Lower lobe of right lung (tissue), 2 donors: ENCODE measurements at regions not wholly inside any gene's neighbourhood (a gene's known extent, or its start where the extent isn't known, plus 50 kb on each side); places are given as distances from the start of the nearest gene placed in this dataset.

Source experiments
- ATAC-seq, 2 donors: fragments of 200-7000 bp; cut with Tn5 transposase; one replicate each; pipeline ENCODE4 v1.9.1; 2020 to 2022; ENCODE audit warnings: mild to moderate bottlenecking in 2 of 2, moderate library complexity in 2 of 2
- DNase-seq: peaks from one replicate; pipeline ENCODE4 v3.0.0-alpha.2; 2020
- H3K27ac ChIP-seq: fragments of 200-600 bp; one replicate; pipeline ENCODE4 v1.8.0; 2022
- H3K27me3 ChIP-seq: fragments of 200-600 bp; one replicate; pipeline ENCODE4 v1.8.0; 2022; ENCODE audit warnings: low read depth
- H3K36me3 ChIP-seq: fragments of 200-600 bp; one replicate; pipeline ENCODE4 v1.8.0; 2022; ENCODE audit warnings: mild to moderate bottlenecking
- H3K4me1 ChIP-seq: fragments of 200-600 bp; one replicate; pipeline ENCODE4 v1.8.0; 2022
- H3K4me3 ChIP-seq: fragments of 200-600 bp; one replicate; pipeline ENCODE4 v1.8.0; 2022; ENCODE audit warnings: mild to moderate bottlenecking
- H3K9me3 ChIP-seq: fragments of 200-600 bp; one replicate; pipeline ENCODE4 v1.8.0; 2022
- CTCF ChIP-seq: fragments of 200-600 bp; IDR thresholded peaks from one replicate; pipeline ENCODE4 v1.8.0; 2022; ENCODE audit warnings: antibody characterized with exemption, mild to moderate bottlenecking
- intact Hi-C: fragments of 100-400 bp; cut with DNase I; formaldehyde crosslinking; loops from one replicate; pipeline ENCODE4 v1.11.0; 2022
- donor health status: DM: no; HTN: yes; CAD: no; lungs with severe emphysema.

GRCh38 chr10:65346466-65346865 lies 1579.4 kb upstream of the LRRTM3 start:
- no peak for DNase-seq

GRCh38 chr10:65348637-65349036 lies 1577.2 kb upstream of the LRRTM3 start:
- TF ChIP-seq CTCF: no peak
- Histone ChIP-seq H3K4me3 (no peak overlapping the region), H3K27me3 (no peaks in the 10 kb centered on the region), H3K9me3 (no peaks in the 10 kb centered on the region), H3K4me1 (no peaks in the 10 kb centered on the region), H3K27ac (no peak overlapping the region), H3K36me3 (no peaks in the 10 kb centered on the region)
- DNase-seq (no peak), ATAC-seq (no peak)
- intact Hi-C loops: no loop called here

More at GRCh38 chr10:65346466-65346865, 1579.4 kb upstream of the LRRTM3 start:
- Histone ChIP-seq H3K27me3 (no peaks in the 10 kb centered on the region), H3K4me1 (no peaks in the 10 kb centered on the region), H3K9me3 (no peaks in the 10 kb centered on the region), H3K36me3 (no peaks in the 10 kb centered on the region), H3K27ac (no peak overlapping the region), H3K4me3 (no peak overlapping the region)
- no peak for ATAC-seq
- intact Hi-C loops: no loop called here
- TF ChIP-seq CTCF: no peak

GRCh38 chr10:65350611-65351010 lies 1575.2 kb upstream of the LRRTM3 start:
- Histone ChIP-seq H3K4me1 (no peaks in the 10 kb centered on the region), H3K27ac (no peak overlapping the region), H3K36me3 (no peaks in the 10 kb centered on the region), H3K9me3 (no peaks in the 10 kb centered on the region), H3K27me3 (no peaks in the 10 kb centered on the region), H3K4me3 (no peak overlapping the region)
- DNase-seq (no peak), ATAC-seq (no peak)
- TF ChIP-seq CTCF: no peak
- intact Hi-C loops: no loop called here

GRCh38 chr10:65355141-65355680 lies 1570.6 kb upstream of the LRRTM3 start:
- ATAC-seq (no peak), DNase-seq (no peak)
- no peak for TF ChIP-seq CTCF
- no peak overlapping the region for H3K27ac ChIP-seq
- H3K9me3 ChIP-seq: no peaks in the 10 kb centered on the region
- H3K4me3 ChIP-seq: no peak overlapping the region
- no peaks in the 10 kb centered on the region for H3K36me3 ChIP-seq
- H3K27me3 ChIP-seq: no peaks in the 10 kb centered on the region
- intact Hi-C loops: no loop called here
- H3K4me1 ChIP-seq: no peaks in the 10 kb centered on the region

GRCh38 chr10:65358565-65358964 lies 1567.3 kb upstream of the LRRTM3 start:
- no peaks in the 10 kb centered on the region for H3K36me3 ChIP-seq
- no peak overlapping the region for H3K4me3 ChIP-seq
- intact Hi-C loops: no loop called here
- ATAC-seq (no peak), DNase-seq (no peak)
- H3K27me3 ChIP-seq: no peaks in the 10 kb centered on the region
- no peaks in the 10 kb centered on the region for H3K4me1 ChIP-seq
- TF ChIP-seq CTCF: peak; percentile 11
- H3K27ac ChIP-seq: no peak overlapping the region
- H3K9me3 ChIP-seq: no peaks in the 10 kb centered on the region

- H3K4me3 ChIP-seq: no peak overlapping the region
- no peaks in the 10 kb centered on the region for H3K4me1 ChIP-seq
- H3K27ac ChIP-seq: no peak overlapping the region
- ATAC-seq (no peak), DNase-seq (no peak)
- H3K9me3 ChIP-seq: no peaks in the 10 kb centered on the region
- no peaks in the 10 kb centered on the region for H3K27me3 ChIP-seq
- no peak for TF ChIP-seq CTCF
- intact Hi-C loops: no loop called here
- no peaks in the 10 kb centered on the region for H3K36me3 ChIP-seq
Measured at GRCh38 chr10:65360497-65360896, 1565.3 kb upstream of the LRRTM3 start.
